ENCODE measurements at regions not wholly inside any gene's neighbourhood (a gene's known extent, or its start where the extent isn't known, plus 50 kb on each side); places are given as distances from the start of the nearest gene placed in this dataset.
"Not testable (repeated sequence)": the region's sequence is repeated elsewhere in the genome, so short reads cannot be mapped to it uniquely, and the experiment has no call there.

- no peak for DNase-seq (ENCODE audit: low read depth, low spot score)
These were observed 402.0 kb downstream of the RPS24 start for GRCh38 chr10:78435484-78436221.

GRCh38 chr10:78436222-78436573 lies 402.5 kb downstream of the RPS24 start:
- DNase-seq (ENCODE audit: low read depth, low spot score), result no peak

GRCh38 chr10:78436706-78437406 lies 403.2 kb downstream of the RPS24 start:
- no peak for DNase-seq (ENCODE audit: low read depth, low spot score)

- DNase-seq (ENCODE audit: low read depth, low spot score), result no peak
These were observed 403.7 kb downstream of the RPS24 start for GRCh38 chr10:78437407-78437768.

GRCh38 chr10:78437998-78438906 lies 404.6 kb downstream of the RPS24 start:
- no peak for DNase-seq (ENCODE audit: low read depth, low spot score)

- no peak for DNase-seq (ENCODE audit: low read depth, low spot score)
These were observed 405.5 kb downstream of the RPS24 start for GRCh38 chr10:78438907-78439809.

GRCh38 chr10:78441010-78441409 lies 407.3 kb downstream of the RPS24 start:
- DNase-seq (ENCODE audit: low read depth, low spot score), result no peak

GRCh38 chr10:78441694-78442093 lies 408.0 kb downstream of the RPS24 start:
- no peak for DNase-seq (ENCODE audit: low read depth, low spot score)

- no peak for DNase-seq (ENCODE audit: low read depth, low spot score)
These were observed 409.3 kb downstream of the RPS24 start for GRCh38 chr10:78442836-78443550.

GRCh38 chr10:78443900-78444571 lies 410.4 kb downstream of the RPS24 start:
- DNase-seq (ENCODE audit: low read depth, low spot score), result no peak

- not testable (repeated sequence) for DNase-seq (ENCODE audit: low read depth, low spot score)
These were observed 411.1 kb downstream of the RPS24 start for GRCh38 chr10:78444741-78445140.

GRCh38 chr10:78445308-78445707 lies 411.6 kb downstream of the RPS24 start:
- DNase-seq (ENCODE audit: low read depth, low spot score), result no peak

- no peak for DNase-seq (ENCODE audit: low read depth, low spot score)
These were observed 414.8 kb downstream of the RPS24 start for GRCh38 chr10:78448470-78448869.

GRCh38 chr10:78448994-78449418 lies 415.3 kb downstream of the RPS24 start:
- no peak for DNase-seq (ENCODE audit: low read depth, low spot score)

GRCh38 chr10:78449554-78449953 lies 415.9 kb downstream of the RPS24 start:
- no peak for DNase-seq (ENCODE audit: low read depth, low spot score)

- DNase-seq (ENCODE audit: low read depth, low spot score), result no peak
These were observed 416.6 kb downstream of the RPS24 start for GRCh38 chr10:78450239-78450638.

- no peak for DNase-seq (ENCODE audit: low read depth, low spot score)
These were observed 417.3 kb downstream of the RPS24 start for GRCh38 chr10:78450807-78451485.

- no peak for DNase-seq (ENCODE audit: low read depth, low spot score)
These were observed 417.9 kb downstream of the RPS24 start for GRCh38 chr10:78451592-78451991.

GRCh38 chr10:78454123-78454645 lies 420.5 kb downstream of the RPS24 start:
- DNase-seq (ENCODE audit: low read depth, low spot score), result no peak
